CD4-positive, alpha-beta T cell treated with Interferon alpha-2 for 1 hour (primary cell): ENCODE measurements at regions not wholly inside any gene's neighbourhood (a gene's known extent, or its start where the extent isn't known, plus 50 kb on each side); places are given as distances from the start of the nearest gene placed in this dataset.

ENCODE experiments used
- DNase-seq, 2 donors: peaks; one replicate each; pipeline ENCODE4 v3.0.0-alpha.2; 2020 to 2022

GRCh38 chr7:15801551-15801950 lies 115.1 kb upstream of the MEOX2 start:
- DNase-seq, result no peak

DNA sequence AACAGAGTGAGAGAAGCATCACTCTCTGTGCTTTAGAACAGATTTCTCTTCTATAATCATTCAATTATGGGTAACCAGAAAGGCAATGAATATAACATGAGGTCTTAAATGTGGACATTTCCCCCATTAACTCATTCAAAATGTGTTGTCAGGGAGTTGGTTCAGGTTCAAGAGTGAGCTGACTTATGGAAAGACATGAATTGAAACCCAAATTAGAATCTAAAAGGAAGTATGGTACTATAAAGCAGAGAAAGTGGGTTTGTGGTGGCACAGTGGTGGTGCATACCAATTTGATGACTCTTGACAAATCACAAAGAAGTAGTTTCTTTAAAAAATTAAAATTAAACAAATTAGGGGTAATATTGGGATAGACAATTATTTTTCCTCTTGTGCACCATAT lies 114.6 kb upstream of the MEOX2 start:
- no peak for DNase-seq

GRCh38 chr7:15798081-15798480 lies 111.6 kb upstream of the MEOX2 start:
- DNase-seq, result no peak

DNA sequence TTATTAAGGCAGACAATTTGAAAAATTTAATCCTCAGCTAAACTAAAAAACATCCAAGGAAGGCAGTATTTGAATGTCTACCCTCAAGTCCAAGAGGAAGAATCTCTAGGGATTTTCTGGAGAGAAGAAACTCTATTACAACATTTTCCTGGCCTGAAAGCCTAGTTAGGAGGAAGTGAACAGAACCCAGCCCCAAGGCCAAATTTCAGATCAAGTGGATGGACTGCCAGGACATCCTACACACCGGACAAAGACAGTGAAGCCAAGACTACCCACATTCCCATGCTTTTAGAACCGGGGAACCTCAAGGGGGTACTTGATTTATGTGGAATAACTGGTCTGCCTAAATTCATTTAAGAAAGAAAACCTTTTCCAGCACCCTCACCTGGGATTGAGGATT lies 108.9 kb upstream of the MEOX2 start:
- no peak for DNase-seq

DNA sequence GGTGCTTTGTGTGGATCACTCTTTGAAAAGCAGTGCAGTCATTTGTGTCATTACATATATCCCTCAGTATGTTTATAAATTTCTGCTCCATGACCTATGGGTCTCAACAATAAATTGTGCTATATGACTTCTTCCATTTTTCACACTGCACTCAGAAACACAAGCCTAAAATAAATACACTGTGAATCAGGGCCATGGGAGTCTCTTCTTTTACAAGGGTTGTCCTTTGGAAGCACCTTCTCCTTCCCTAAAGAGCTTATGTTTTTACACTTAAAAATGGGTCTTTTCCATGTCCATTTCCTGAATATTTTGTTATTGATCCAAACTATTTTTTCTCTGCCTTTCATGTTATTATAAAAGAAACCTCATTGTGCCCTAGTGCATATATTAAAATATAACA lies 108.3 kb upstream of the MEOX2 start:
- no peak for DNase-seq

- DNase-seq, result no peak
Observed at GRCh38 chr7:15784694-15785030, 98.2 kb upstream of the MEOX2 start.

GRCh38 chr7:15783987-15784693 lies 97.7 kb upstream of the MEOX2 start:
- no peak for DNase-seq

DNA sequence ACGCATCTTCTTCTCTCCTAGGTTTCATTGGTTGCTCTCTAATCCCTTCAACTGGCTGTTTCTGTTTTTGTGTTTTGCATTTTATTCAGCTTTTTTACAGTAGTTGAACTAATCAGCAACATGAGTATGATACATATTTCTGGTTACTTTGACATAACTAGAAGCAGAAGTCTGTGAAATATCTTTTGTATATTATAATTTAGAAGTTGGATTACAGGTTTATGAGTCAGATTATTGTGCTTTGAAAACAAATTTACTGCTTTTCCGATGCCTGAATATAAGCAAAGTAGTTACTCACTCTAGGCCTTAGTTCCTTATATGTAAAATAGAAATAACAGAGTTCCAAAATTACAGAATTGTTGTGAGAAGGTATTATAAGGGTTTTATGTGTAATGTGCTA lies 96.2 kb upstream of the MEOX2 start:
- no peak for DNase-seq

GRCh38 chr7:15781944-15782343 lies 95.5 kb upstream of the MEOX2 start:
- DNase-seq, result no peak

- DNase-seq, result no peak
Observed at GRCh38 chr7:15780271-15780670, 93.8 kb upstream of the MEOX2 start.

DNA sequence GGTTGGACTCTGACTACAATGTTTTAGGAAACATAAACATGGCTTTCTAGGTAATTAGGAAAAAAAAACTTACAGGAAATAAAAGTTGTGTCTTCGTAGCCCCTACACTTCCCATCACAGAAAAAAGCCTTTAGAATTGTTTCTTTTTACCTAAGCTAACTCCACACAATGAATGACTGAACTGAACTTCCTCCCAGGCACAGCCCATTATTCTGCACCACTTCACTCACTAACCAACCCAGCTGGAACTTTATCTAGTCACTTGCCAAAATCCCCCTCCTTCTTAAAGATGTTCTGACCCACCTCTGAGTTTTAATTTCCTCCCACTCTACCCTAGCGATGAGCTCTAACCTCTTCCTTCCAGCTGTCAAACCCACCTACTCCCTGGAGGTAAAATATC lies 91.7 kb upstream of the MEOX2 start:
- no peak for DNase-seq

GRCh38 chr7:15765753-15766152 lies 79.3 kb upstream of the MEOX2 start:
- DNase-seq, result no peak

DNA sequence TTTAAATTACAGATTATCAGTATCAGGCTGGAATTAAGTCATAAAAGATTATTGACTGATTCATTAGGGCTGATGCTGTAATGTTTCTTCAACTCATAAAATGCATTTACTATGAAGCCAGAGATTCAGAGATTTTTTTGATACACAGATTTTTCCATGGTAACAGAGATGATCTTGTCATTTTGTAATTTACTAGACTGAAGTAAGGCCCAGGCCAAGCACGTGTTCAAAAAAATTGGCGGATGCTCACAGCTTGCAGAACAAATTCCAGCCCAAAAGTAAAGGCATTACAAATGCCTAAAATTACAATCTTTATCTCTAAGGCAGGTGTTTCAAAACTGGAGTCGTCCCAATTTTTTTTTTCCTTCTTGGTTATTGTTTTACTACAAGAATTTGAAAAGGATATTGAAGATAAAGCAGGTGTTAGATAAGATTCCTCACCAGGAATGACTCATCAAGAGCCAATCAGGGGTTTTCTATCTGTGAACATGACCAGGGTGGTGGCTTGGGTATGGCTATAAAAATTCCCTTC lies 78.4 kb upstream of the MEOX2 start:
- DNase-seq, result no peak

DNA sequence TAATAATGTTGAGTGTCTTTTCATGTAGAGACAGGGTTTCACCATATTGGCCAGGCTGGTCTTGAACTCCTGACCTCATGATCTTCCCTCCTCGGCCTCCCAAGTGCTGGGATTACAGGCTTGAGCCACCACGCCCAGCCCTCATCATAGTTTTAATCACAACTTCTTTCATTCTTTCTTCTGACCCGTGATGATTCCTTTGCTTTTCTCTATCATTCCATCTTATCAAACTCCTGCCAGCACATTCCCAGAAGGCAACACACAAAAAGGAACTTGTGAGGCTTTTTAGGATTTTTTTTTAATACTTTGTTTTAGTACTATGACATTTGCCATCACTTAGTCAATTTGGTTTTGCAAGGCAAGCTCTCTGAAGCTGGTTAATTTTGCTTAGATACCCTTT lies 77.5 kb upstream of the MEOX2 start:
- DNase-seq, result no peak

DNA sequence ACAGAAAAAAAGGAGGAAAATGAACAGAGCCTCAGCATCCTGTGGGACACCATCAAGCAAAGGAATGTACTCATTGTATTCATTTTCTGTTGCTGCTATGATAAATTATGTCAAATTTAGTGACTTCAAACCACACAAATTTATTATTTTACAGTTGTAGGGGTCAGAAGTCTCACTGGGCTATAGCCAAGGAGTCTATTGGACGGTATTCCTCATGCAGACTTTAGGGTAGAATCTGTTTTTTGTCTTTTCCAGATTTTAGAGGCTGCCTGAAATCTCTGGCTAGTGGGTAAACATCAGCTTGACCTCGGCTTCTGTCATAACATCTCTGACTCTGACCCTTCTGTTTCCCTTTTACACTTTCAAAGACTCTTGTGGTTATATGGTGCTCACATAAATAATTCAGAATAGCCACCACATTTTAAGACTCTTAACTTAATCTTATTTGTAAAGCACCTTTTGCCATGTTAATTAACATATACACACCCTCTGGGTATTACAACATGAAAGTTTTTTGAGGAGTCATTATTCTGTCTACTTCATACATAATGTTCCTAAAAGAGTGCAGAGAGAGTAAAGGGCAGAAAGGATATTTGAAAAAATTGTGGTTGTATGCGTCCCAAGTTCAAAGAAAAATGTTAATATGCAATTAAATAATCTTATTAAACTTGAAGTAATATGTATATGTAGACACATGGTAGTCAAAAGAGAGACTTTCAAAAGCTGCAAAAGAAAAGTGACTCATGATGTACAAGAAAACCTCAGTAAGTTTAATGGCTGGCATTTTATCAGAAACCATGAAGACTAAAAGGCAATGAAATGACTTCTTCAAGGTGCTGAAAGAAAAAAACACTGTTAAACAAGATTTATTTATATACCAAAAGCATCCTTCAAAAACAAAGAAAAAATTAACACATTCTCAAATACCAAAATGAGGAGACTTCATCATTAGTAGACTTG lies 70.8 kb upstream of the MEOX2 start:
- DNase-seq, result no peak

DNA sequence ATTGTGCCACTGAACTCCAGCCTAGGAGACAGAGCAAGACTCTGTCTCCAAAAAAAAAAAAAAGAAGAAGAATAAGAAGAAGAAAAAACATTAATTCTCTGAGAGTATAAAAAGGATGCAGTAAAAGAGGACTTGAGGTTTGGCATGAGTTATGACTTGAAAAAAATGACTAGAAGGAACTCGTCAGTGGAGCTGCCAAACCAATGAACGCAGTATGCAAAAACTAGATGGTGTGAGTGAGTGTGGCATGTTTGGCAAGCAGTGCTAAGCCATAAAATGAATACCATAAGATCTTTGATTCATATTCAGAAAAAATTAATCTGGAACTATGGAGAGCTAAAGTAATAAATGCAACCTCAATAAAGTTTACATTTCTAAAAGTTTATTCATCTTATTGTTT lies 68.6 kb upstream of the MEOX2 start:
- no peak for DNase-seq

GRCh38 chr7:15753887-15754579 lies 67.5 kb upstream of the MEOX2 start:
- no peak for DNase-seq

DNA sequence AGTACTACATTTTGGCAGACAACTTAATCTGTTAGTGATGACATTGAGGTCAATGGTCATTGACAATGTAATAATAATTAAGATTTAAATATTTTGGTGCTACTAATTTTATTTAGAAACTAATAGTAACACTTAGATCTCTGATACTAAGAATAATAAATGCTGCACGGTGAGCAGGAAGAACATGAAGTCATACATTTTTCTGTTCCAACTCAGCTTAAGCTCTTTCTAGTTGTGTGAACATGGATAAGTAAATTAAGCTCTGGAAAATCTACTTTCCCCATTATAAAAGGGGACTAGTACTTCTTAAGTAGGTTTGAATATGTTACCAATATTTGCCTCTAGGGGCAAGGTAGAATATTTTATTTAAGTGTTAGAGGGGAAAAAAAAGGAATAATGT lies 65.9 kb upstream of the MEOX2 start:
- no peak for DNase-seq

GRCh38 chr7:15751191-15751701 lies 64.8 kb upstream of the MEOX2 start:
- DNase-seq, result no peak

- DNase-seq, result no peak
Observed at GRCh38 chr7:15750727-15751126, 64.2 kb upstream of the MEOX2 start.

DNA sequence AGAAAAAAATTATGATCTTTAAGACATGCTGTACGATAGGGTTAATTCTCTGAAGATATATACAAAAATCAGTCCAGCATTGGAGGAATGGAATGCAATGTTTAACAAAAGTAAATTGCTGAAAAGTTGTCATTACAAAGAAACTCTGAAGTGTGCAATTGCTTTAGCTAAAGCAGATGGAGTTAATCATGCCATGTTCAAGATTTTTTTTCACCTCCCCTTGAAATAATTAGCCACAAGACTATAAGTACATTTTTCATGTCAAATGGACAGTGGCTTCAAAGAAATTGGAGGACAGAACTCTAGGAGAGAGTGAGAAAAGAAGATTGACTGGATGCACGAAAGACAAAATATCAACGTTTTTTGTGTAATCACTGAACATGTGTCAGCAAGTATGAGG lies 63.1 kb upstream of the MEOX2 start:
- no peak for DNase-seq

GRCh38 chr7:15747712-15748111 lies 61.2 kb upstream of the MEOX2 start:
- no peak for DNase-seq

DNA sequence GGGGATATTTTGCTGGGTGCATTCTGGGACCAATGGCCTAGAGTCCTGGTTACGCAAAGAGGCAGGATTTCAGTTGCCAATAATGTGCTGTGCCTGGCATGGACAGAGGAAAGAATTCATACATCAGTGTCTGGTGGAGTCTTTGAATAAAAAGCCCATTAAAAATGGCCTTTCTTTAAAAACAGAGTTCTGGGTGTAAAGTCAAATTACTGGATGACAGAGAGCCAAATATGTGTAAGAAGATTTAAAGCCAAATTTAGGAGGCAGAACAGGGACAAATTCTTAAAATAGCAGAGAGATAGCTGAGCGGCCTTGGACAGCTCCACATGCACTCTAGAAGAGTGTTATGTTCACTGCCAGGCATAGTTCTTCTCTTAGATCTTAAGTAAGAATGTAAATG lies 60.8 kb upstream of the MEOX2 start:
- no peak for DNase-seq
